Keratinocyte (primary cell): ENCODE measurements at regions not wholly inside any gene's neighbourhood (a gene's known extent, or its start where the extent isn't known, plus 50 kb on each side); places are given as distances from the start of the nearest gene placed in this dataset.

ENCODE experiments used
- EZH2 ChIP-seq: IDR thresholded peaks from one replicate; pipeline ENCODE4 v1.6.1; 2012; ENCODE audit warnings: inconsistent platforms, mild to moderate bottlenecking, low read length, moderate library complexity
- TF ChIP-seq, protein P1 (sequence below), 3 experiments: IDR thresholded peaks in 1 of 3; conservative IDR thresholded peaks in 1 of 3; optimal IDR thresholded peaks in 1 of 3; 2 replicates in 2 of 3; 3 replicates in 1 of 3; pipeline versions ENCODE3 to v1.5.1; 2011; ENCODE audit warnings: low read length in 3 of 3, mild to moderate bottlenecking in 3 of 3, moderate library complexity in 2 of 3, control low read depth in 1 of 3, inconsistent platforms in 1 of 3; ENCODE audit not compliant: insufficient read depth in 2 of 3; ENCODE audit errors: extremely low read depth in 1 of 3

DNA sequence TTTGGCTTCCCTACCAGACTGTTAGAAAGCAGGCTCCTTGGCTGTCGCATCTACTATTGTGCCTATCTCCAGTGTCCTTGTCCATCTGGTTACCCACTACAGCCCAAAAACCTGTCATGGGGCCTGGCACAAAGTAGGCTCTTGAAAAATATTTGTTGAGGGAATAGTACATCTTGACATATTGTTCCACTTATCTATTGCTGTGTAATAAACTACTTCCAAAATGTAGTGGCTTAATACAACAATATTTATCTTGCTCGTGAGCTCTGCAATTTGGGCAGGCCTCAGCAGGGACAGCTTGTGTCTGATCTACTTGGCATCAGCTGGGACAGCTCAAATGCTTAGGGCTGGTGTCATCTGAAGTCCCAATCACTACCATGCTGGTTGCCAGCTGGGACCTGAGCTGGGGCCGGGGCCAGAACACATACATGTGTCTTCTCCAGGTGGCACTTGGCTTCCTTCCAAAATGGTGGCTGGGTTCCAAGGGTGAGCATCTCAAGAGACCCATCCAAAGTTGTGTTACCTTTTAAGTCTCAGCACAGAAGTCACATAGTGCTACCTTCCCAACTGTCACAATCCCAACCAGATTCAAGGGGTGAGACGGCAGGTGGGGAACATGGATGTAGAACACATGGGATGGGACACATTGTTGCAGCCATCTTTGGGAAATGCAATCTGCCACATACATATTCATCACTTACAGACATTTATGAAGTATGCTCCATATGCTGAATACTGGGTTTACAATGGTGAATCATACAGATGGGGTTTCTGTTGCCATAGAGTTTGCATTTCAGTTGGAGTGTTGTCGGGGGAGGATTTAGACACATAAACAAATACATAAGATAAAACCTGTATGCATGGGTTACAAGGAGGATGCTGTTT is 134.2 kb downstream of the FOXI3 start:
- TF ChIP-seq, protein P1, sequence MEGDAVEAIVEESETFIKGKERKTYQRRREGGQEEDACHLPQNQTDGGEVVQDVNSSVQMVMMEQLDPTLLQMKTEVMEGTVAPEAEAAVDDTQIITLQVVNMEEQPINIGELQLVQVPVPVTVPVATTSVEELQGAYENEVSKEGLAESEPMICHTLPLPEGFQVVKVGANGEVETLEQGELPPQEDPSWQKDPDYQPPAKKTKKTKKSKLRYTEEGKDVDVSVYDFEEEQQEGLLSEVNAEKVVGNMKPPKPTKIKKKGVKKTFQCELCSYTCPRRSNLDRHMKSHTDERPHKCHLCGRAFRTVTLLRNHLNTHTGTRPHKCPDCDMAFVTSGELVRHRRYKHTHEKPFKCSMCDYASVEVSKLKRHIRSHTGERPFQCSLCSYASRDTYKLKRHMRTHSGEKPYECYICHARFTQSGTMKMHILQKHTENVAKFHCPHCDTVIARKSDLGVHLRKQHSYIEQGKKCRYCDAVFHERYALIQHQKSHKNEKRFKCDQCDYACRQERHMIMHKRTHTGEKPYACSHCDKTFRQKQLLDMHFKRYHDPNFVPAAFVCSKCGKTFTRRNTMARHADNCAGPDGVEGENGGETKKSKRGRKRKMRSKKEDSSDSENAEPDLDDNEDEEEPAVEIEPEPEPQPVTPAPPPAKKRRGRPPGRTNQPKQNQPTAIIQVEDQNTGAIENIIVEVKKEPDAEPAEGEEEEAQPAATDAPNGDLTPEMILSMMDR (optimal IDR thresholded peaks at IDR 0.05 in 1 of 3, IDR thresholded peaks at IDR 0.05 in 1 of 3, conservative IDR thresholded peaks at IDR 0.05 in 1 of 3; ENCODE audit: extremely low read depth in 1 of 3, insufficient read depth in 2 of 3, low read length in 3 of 3): no peak
- TF ChIP-seq EZH2: no peak
